K562 (cell line): ENCODE measurements at regions not wholly inside any gene's neighbourhood (a gene's known extent, or its start where the extent isn't known, plus 50 kb on each side); places are given as distances from the start of the nearest gene placed in this dataset.

Experiments
- C11orf30 ChIP-seq: fragments of 450-650 bp; IDR thresholded peaks from 2 replicates; pipeline ENCODE4 v1.6.1; 2016; ENCODE audit warnings: low read depth, mild to moderate bottlenecking
- POLR2A ChIP-seq: fragments of 450-650 bp; conservative IDR thresholded peaks from 2 replicates; pipeline ENCODE4 v1.6.1; 2016
- TF ChIP-seq, protein P1 (sequence below): sonication (generic); formaldehyde crosslinking; IDR thresholded peaks from 2 replicates; pipeline ENCODE4 v1.9.0; 2022; ENCODE audit warnings: mild to moderate bottlenecking, missing genetic modification reagents

DNA sequence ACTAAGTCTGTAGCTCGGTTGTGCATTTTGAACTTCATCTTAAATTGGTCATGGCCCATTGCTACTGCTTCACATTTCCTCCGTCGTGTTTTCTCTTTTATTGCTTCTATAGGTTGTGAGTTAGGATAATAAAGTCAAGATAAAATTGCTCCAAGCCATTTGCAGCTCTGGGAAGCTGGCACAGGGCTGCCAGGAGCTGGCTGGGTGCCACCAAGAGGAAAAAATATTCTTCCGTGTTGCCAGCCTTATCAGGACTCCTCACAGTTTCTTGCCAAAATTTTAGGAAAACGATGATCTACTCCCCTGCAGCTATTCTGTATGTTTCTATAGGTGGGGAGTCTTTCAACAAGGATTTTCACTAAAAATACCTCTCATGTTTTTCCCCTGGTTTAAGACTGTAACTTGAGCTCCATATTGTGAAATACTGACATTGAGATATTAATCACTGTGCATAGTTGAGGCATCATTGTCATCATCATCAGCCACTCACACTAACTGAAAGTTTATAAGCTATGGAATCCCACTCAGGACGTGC, 55.4 kb upstream of the PIAS1 start:
- TF ChIP-seq C11orf30 (no peak), POLR2A (no peak)
- TF ChIP-seq, protein P1, sequence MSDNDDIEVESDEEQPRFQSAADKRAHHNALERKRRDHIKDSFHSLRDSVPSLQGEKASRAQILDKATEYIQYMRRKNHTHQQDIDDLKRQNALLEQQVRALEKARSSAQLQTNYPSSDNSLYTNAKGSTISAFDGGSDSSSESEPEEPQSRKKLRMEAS (CRISPR knock-in tag): no peak
